Liver (tissue), 3 donors: ENCODE measurements at regions not wholly inside any gene's neighbourhood (a gene's known extent, or its start where the extent isn't known, plus 50 kb on each side); places are given as distances from the start of the nearest gene placed in this dataset.

Experiments used
- CTCF ChIP-seq: fragments of 150-350 bp; IDR thresholded peaks from 2 replicates; pipeline ENCODE4 v1.5.1; 2017; ENCODE audit warnings: improper control_type of control experiment, low read depth, low read length; ENCODE audit not compliant: missing input control
- EGR1 ChIP-seq, 2 donors: IDR thresholded peaks; 2 replicates each; pipeline ENCODE4 v1.6.1; 2016 to 2018; ENCODE audit warnings: antibody characterized with exemption in 2 of 2, low read depth in 2 of 2
- JUND ChIP-seq, 2 donors: IDR thresholded peaks; 2 replicates each; pipeline ENCODE4 v1.6.1; 2016; ENCODE audit warnings: antibody characterized with exemption in 2 of 2
- RAD21 ChIP-seq, 2 donors: IDR thresholded peaks; 2 replicates each; pipeline ENCODE4 v1.6.1; 2016; ENCODE audit warnings: antibody characterized with exemption in 2 of 2, mild to moderate bottlenecking in 2 of 2
- YY1 ChIP-seq: IDR thresholded peaks from 2 replicates; pipeline ENCODE4 v1.6.1; 2016; ENCODE audit warnings: antibody characterized with exemption, mild to moderate bottlenecking
- TF ChIP-seq, protein P1 (sequence below): IDR thresholded peaks from 2 replicates; pipeline ENCODE4 v1.6.1; 2016; ENCODE audit warnings: antibody characterized with exemption, mild to moderate bottlenecking
- donor health status: healthy.
- donor health status: healthy.

- TF ChIP-seq JUND (IDR thresholded peaks at IDR 0.05) (no peak), EGR1 (IDR thresholded peaks at IDR 0.05; ENCODE audit: low read depth in 2 of 2) (no peak), YY1 (no peak), CTCF (no peak), RAD21 (IDR thresholded peaks at IDR 0.05) (no peak)
- TF ChIP-seq, protein P1, sequence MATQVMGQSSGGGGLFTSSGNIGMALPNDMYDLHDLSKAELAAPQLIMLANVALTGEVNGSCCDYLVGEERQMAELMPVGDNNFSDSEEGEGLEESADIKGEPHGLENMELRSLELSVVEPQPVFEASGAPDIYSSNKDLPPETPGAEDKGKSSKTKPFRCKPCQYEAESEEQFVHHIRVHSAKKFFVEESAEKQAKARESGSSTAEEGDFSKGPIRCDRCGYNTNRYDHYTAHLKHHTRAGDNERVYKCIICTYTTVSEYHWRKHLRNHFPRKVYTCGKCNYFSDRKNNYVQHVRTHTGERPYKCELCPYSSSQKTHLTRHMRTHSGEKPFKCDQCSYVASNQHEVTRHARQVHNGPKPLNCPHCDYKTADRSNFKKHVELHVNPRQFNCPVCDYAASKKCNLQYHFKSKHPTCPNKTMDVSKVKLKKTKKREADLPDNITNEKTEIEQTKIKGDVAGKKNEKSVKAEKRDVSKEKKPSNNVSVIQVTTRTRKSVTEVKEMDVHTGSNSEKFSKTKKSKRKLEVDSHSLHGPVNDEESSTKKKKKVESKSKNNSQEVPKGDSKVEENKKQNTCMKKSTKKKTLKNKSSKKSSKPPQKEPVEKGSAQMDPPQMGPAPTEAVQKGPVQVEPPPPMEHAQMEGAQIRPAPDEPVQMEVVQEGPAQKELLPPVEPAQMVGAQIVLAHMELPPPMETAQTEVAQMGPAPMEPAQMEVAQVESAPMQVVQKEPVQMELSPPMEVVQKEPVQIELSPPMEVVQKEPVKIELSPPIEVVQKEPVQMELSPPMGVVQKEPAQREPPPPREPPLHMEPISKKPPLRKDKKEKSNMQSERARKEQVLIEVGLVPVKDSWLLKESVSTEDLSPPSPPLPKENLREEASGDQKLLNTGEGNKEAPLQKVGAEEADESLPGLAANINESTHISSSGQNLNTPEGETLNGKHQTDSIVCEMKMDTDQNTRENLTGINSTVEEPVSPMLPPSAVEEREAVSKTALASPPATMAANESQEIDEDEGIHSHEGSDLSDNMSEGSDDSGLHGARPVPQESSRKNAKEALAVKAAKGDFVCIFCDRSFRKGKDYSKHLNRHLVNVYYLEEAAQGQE, result no peak
Measured at GRCh38 chr9:118281772-118282171, 577.6 kb downstream of the TLR4 start.
